GM21423 (cell line): ENCODE measurements at regions not wholly inside any gene's neighbourhood (a gene's known extent, or its start where the extent isn't known, plus 50 kb on each side); places are given as distances from the start of the nearest gene placed in this dataset.

Experiments
- ATAC-seq: cut with Tn5 transposase; IDR thresholded peaks from one replicate; pipeline ENCODE4 v1.9.1; 2021; ENCODE audit warnings: mild to moderate bottlenecking, moderate library complexity; ENCODE audit not compliant: unreplicated experiment

DNA sequence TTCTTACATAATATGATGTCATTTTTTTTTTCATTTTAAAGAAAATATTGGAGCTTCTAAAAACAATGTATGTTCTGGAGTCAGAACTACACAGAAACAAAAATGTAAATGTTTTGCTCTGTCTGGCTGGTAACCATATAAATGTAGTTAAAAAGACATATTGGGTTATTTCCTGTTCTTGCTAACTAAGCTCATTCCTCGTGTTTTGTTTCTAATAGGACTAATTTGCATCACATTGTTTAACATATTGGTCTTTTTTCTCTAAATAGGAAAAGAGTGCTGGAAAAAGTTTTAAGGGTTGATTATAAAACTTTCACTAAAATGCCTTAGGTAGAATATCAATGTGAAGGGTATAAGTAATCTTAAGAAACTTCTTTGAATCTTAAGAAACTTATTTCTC, 221.3 kb downstream of the SLC6A15 start:
- ATAC-seq: no peak

DNA sequence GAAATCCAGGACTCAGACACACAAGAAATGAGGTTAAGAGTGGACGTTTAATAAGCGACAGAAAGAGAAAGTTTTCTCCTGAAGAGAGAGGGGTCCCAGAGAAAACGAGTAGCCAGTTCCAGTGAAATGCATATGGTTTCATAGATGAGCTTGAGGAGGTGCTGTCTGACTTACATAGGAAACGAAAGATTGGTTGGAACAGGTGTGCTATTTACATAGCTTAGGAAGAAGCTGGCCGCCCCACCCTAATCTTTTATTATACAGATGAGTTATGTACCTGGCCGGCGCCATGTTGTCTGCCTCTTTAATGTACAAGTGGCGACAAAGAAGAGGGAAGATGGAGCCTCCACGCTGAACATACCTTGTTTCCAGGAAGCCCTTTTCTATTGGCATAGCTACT, 223.0 kb downstream of the SLC6A15 start:
- ATAC-seq: no peak

DNA sequence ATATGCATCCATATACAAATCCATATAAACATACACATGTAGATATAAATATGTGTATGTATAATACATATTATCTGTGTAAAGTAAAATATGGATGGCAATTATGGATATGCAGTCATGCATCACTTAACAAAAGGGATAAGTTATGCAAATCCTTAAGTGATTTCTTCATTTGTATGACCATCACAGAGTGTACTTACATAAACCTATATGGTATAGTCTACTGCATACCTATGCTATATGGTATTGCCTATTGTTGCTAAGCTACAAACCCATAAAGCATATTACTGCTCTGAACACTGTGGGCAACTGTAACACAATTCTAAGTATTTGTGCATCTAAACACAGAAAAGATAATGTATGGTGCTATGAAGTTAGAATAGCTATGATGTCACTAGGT, 227.2 kb downstream of the SLC6A15 start:
- ATAC-seq: no peak

DNA sequence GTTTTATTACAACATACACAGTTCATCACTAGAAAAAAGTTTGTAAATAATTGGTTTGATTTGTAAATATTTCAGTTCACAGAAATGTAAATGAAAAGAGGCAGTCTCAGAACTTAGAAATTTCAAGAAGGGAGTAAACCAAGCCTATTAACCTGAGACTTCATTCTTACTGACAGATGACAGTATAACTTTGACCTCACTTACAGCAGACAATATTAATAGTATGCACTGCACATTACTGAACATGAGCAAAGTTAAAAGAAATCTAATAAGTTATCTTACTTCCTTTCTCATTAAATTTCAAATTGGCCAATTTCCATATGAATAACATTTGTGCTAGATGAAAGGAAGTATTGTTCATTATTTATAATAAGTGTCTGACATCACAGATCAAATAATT, 235.8 kb downstream of the SLC6A15 start:
- ATAC-seq: no peak

DNA sequence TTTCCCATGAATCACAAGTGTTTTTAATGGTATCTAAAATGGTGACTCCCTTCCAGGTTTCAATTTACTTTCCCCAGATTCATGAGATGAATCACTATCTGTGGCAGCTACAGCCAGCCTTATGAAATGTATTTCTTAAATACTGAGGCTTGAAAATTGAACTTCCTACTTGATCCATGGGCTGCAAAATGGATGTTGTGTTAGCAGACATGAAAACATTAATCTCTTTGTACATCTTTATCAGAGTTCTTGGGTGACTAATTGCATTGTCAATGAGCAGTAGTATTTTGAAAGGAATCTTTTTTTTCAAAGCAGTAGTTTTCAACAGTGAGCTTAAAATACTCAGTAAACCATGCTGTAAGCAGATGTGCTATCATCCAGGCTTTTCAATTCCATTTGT, 250.8 kb downstream of the SLC6A15 start:
- ATAC-seq: no peak

DNA sequence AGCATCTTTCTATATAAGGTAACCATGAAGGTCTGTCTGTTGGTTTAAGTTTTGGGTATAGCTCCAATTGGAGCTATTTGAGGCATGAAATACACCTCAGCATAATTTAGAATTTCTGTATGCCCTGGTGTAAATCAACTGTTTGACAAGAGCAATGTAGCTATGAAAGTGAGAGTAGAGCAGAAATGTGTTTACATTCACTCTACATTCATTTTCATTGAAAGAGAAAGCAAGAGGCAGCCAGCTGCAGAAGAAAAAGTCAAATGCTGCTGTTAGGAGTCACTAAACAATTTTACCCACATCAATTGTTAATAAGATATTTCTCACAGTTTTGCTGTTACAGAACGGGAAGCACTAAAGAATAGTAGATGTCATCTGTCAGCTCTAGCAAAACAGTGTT, 252.5 kb downstream of the SLC6A15 start:
- ATAC-seq: no peak

DNA sequence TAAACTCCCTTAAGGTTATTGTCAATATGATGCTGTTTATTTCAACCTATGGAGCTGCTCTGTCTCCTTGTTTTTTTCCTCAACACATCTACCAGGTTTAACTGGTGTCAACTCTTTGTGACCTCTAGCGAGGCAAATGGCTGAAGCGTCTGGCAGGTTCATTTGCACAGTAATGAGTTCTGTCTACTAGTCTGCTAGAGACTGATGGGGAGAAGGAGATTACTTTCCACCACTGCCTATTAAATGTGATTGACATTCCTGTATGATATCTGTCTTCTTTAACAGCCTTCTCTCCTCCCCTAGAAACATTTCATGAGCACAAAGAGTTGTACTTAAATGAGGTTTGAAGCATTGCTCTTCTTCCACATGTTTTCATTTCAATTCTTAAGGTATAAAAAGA, 253.7 kb downstream of the SLC6A15 start:
- no peak for ATAC-seq

DNA sequence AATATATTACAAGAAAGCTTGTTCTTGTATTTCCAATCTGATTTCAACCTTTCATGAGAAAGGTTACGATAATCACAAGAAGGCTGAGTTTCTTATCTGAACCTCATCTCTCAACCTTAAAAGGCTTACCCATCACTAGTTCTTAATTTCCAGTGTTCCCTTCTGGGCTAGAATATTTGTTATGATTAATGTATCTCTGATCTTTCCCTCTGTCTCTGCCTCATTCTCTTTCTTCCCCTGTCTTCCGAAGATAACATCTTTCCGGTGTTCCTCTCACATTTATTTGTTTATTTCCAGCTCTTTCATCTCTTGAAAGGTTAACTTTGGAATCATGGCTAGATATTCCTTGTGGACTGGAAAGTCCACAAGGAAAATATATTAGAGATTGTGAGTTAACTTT, 255.9 kb downstream of the SLC6A15 start:
- no peak for ATAC-seq

DNA sequence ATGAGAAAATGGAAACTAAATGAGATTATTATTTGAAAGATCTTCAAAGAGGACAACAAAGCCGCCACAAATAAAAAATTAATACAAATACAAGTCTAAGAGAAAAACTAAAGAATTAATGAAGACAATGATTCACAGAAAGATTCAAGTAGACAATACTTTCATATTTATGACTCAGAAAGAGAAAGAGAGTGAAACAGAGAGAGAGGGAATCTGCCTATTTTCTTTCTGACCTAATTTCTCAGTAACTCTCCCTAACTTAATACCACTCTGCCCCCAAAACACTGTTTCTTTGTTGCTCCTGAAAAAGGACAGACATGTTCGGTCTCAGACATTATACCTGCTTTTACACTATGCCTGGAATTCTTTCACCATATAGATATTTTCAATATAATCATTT, 259.1 kb downstream of the SLC6A15 start:
- no peak for ATAC-seq

DNA sequence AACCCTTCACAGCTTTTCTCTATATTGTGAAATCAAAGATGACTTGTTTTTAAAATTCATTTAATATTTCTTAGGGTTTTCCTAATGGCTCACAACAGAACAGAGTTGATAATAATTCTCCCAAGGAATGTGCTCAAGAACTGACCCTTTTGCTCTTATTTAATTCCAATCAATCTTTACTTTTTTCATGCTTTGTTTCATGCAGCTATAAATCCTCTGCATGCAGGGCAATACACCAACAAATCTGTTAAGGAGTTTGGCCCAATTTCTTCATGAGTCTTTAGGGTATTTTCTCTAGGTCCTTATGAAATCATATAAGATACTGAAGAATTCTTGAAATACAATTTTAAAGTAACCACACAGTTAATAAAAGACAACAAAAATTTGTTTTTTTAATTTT, 264.2 kb downstream of the SLC6A15 start:
- ATAC-seq: no peak

DNA sequence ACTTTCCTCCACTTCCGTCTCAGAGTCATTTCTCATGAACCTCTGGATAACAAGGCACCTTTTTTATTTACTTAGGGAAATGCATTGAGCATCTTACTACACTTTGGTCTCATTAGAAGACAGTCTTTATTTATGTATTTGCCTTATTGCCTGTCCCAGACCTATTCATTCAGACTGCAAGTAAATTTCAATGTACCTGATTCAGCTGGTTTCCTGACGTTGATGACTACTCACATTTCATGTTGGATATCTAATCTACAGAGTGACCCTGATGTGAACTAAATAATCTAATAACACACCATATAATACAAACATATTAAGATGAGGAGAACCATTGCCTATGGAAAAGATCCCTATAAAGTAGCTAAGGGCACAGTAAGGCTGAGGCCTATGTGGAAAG, 267.7 kb downstream of the SLC6A15 start:
- no peak for ATAC-seq

DNA sequence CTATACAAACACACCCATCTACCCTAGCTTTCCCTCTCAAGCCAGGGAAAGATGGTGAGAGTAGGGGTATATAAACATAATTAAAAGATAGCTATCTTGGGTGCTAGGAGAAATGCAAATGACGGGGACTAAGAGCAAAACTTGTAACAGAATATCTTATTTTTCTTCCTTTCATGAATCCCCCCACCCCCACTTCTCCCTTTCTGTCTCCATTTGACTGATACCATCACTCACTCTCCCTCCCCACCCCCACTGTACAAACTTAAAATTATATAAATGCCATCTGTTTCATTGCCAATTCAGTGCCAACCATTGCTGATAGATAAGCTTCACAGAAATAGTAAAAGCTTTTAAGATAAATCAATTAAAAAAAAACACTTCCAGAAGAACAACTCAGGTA, 268.6 kb downstream of the SLC6A15 start:
- no peak for ATAC-seq

DNA sequence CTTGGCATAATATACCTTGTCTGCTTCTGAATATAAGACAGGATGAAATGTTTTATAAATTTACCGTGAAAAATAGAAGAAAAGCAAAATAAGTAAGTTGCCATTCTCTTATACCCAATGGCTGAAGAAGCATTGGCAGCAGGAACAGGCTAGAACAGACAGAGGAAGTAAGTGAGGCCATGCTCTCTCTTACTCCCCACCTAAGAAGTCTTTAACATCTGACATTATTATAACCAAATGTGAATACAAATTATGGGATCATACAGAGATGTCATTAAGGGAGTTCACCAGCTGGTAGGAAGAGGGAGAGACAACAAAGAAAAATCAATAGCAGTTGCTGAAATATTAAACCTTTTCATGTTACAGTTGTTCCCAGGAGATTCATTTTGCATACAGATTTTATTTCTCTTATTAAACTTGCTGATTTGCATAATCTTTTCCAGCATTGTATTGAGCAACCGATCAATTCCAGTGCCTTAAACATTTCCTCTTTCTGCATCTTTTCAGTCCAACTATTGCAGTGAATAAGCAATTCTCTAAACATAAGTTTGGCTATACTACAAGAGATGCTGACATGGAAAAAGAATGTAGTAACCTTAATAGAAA, 270.6 kb downstream of the SLC6A15 start:
- no peak for ATAC-seq

DNA sequence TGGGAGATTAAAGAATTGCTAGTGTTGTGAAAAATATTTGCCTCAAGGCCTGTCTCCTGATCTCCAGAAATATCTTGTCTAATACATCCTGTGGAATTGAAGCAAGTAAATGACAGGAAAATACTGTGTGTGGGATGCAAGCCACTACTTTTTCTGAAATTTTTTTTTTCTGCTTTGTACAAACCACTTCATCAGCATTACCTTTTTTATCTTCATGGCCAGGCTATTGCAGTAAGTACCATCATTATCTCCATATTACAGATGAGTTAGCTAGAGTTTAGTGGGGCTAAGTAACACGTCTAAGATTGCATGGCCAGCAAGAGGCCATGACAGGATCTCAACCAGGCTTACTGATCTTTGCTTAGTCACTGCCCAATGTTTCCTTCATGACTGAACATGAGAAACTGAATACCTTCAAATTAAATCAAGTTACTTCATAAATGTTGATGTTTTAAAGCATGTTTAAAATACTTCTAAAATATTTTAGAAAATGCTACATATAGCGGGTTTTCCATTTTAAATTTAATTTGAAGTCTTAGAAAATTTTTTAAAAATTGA, 273.7 kb downstream of the SLC6A15 start:
- no peak for ATAC-seq

DNA sequence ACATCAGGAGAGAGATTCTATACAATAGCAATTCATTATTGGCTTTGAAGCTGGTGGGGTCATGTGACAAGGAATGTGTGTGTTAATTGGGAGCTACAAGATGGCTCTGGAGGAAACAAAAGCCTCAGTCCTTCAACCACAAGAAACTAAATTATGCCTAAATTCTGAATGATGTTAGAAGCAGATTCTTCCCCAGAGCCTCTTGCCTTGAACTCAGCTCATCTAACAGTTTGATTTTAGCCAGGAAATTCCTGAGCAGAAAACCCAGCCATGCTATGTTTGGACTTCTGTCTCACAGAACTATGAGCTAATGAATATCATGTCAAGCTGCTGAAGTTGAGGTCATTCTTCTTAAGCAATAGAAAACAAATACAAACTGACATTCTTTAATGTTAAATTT, 274.7 kb downstream of the SLC6A15 start:
- no peak for ATAC-seq

DNA sequence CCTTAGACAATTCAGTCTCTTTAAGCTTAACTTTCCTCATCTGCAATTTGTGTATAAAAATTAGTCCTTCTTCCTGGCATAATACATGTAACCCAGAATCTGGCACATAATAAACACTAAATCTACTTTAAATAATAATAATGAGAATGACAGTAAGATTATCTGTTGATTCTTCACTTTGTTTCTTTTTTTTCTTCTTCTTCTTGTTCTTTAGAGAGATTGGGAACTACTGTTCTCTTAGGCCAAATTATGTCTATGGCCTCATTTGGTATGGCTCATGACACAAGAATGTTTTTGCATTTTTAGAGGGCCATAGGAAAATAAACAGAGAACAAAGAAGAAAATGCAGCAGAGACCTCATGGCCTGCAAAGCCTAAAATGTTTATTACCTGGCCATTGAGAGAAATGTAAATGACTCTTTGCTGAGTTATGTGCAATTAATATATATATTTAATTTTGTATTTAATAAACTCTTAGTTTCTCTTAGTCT, 275.8 kb downstream of the SLC6A15 start:
- ATAC-seq: no peak

DNA sequence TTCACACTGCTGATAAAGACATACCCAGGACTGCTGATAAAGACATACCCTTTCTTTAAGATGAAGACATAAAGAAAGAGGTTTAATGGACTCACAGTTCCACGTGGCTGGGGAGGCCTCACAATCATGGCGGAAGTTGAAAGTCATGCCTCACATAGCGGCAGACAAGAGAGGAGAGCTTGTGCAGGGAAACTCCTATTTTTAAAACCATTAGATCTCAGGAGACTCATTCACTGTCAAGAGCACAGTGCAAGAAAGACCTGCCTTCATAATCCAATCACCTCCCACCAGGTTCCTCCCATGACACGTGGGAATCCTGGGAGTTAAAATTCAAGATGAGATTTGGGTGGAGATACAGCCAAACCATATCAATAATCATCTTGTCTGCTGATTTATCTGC, 278.1 kb downstream of the SLC6A15 start:
- no peak for ATAC-seq

DNA sequence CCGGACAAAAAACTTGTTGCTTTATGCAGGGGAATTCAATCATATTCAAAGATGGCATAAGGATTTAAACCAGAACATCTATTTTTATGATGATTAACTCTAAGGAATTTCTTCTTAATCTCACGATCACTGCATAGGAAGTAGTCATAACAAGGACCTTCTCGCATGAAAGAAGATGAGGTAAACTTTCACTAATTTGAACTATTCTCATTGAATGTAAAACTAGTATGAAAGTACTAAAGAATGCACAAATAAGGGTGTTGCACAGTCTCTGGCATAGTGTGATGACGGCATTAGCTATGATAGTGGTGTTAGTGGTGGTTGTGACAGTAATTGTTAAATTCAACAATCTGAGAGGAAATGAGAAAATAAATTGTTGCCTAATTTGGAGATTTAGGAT, 280.0 kb downstream of the SLC6A15 start:
- no peak for ATAC-seq

DNA sequence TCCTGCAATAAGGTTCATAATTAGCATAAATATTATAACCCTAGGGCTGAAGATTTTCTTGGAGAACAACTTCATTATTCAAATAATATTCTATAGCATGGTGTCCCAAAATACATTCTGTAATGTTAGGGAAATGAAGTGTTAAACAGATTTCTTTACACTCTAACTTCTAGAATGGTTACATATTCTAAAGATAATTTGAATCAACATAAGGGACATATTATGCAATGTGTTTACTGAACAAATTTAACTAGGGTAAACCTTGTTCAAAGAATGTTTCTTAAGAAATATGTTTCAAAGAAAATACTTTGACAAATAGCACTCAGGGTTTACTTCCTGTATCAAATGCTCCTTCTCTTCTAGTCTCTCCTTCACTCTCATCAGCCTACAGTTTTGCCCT, 281.6 kb downstream of the SLC6A15 start:
- no peak for ATAC-seq

DNA sequence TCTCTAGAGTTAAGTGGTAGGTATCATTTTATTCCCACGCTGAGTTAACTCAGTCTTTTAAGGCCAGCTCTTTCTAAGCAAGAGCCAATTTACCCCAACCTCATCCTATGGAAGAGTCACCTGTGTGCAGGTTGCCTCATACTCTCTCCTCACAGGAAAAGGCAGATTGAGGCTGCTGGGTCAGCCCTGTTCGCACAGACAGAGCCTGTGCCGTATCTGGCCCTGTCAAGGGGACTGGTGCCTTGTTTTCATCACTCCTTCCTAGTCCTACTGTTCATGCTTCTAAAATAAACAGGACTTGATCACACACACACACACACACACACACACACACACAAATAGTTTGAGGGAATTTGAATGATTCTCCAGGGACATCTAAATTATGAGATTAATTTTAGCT, 285.0 kb downstream of the SLC6A15 start:
- no peak for ATAC-seq

DNA sequence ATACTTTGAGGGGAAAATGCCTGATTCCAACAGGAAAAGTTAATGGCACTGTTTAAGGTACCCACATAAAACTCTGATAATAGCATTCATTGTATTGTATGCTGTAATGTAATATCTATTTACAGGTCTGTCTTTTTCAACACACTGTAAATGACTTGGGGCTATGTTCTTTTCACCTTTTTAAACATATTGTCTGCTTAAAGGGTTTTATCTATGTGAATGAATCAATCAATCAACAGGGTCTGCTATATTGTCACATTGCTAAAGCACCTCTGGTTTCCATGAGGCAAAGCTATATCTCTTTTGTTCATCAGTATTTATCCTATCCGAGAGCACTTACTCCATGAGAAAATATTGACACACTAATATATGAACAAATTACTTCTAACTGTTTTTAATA, 288.0 kb downstream of the SLC6A15 start:
- ATAC-seq: no peak

DNA sequence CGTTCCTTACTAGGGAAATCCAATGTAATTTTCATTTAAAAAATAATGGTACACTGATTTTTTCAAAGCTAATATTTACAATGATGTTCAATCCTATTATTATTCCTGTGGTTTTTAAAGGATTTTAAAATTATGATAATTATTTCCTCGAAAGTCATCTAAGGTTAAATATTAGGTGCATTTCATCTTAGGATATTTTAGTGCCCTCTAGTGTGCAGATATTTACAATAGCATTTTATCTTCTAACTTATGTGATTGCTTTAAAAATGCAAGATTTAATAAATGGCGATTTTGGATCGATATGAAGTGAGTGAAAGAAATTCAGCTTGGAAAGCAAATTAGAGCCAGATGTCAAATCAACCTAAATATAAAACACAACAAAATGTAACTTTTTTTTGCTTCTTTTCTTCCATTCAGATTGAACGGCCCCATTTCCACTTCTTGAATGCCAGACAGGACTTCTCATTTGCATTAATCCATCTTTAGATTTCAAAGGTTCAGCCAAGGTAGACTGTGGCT, 293.5 kb downstream of the SLC6A15 start:
- no peak for ATAC-seq
